Tibial nerve (tissue), 4 donors: ENCODE measurements at regions not wholly inside any gene's neighbourhood (a gene's known extent, or its start where the extent isn't known, plus 50 kb on each side); places are given as distances from the start of the nearest gene placed in this dataset.

Experiments
- DNase-seq, 2 donors: peaks; one replicate each; pipeline ENCODE4 v3.0.0-alpha.2; 2019; ENCODE audit warnings: low spot score in 2 of 2
- H3K27ac ChIP-seq, 4 donors: fragments of 200-600 bp; sonication (generic) in 3 of 4; one replicate each; pipeline ENCODE4 v1.5.1; 2017 to 2019; ENCODE audit warnings: mild to moderate bottlenecking in 1 of 4
- H3K27me3 ChIP-seq, 2 donors: fragments of 200-600 bp; sonication (generic) in 1 of 2; one replicate each; pipeline versions ENCODE4 v1.5.1 to v1.6.0; 2017 to 2019
- H3K36me3 ChIP-seq, 3 donors: fragments of 200-600 bp; sonication (generic); one replicate each; pipeline ENCODE4 v1.5.1; 2018 to 2019
- H3K4me1 ChIP-seq, 4 donors: fragments of 200-600 bp; sonication (generic) in 3 of 4; one replicate each; pipeline ENCODE4 v1.5.1; 2017 to 2019
- H3K4me3 ChIP-seq, 4 donors: fragments of 200-600 bp; sonication (generic) in 3 of 4; one replicate each; pipeline ENCODE4 v1.5.1; 2017 to 2019; ENCODE audit warnings: mild to moderate bottlenecking in 1 of 4, moderate library complexity in 1 of 4
- H3K9me3 ChIP-seq, 4 donors: fragments of 200-600 bp; sonication (generic) in 3 of 4; one replicate each; pipeline ENCODE4 v1.5.1; 2017 to 2019
- CTCF ChIP-seq, 5 experiments: fragments of 200-600 bp in 3 of 5; fragments of 450-650 bp in 2 of 5; sonication (generic) in 3 of 5; IDR thresholded peaks; one replicate each; pipeline ENCODE4 v1.5.1; 2016 to 2019; ENCODE audit warnings: antibody characterized with exemption in 5 of 5, mild to moderate bottlenecking in 3 of 5, moderate library complexity in 2 of 5
- EP300 ChIP-seq, 2 donors: sonication (generic); formaldehyde crosslinking; IDR thresholded peaks; one replicate each; pipeline ENCODE4 v1.6.1; 2017; ENCODE audit warnings: antibody characterized with exemption in 2 of 2, mild to moderate bottlenecking in 1 of 2
- POLR2A ChIP-seq, 2 donors: fragments of 450-650 bp; IDR thresholded peaks; one replicate each; pipeline ENCODE4 v1.6.1; 2017; ENCODE audit warnings: antibody characterized with exemption in 2 of 2, mild to moderate bottlenecking in 2 of 2, moderate library complexity in 2 of 2
- WGBS, 2 donors: methylation state at CpG; one replicate each; pipeline ENCODE4 v1.1.5; 2018; 5-methylcytosine and 5-hydroxymethylcytosine counted together

GRCh38 chr2:181356526-181357130, 100.6 kb upstream of the ITGA4 start:
- no peaks in the 10 kb centered on the region for H3K27me3 ChIP-seq
- no peaks in the 10 kb centered on the region for H3K9me3 ChIP-seq
- DNase-seq = no peak
- TF ChIP-seq EP300 (IDR thresholded peaks at IDR 0.05) (no peak), POLR2A (IDR thresholded peaks at IDR 0.05) (no peak), CTCF (IDR thresholded peaks at IDR 0.05) (no peak)
- no peaks in the 10 kb centered on the region for H3K36me3 ChIP-seq
- H3K4me3 ChIP-seq = no peak overlapping the region
- H3K27ac ChIP-seq = no peak overlapping the region
- no peaks in the 10 kb centered on the region for H3K4me1 ChIP-seq
- 31 to 48% methylated on average over 1 of the region's 1 CpG for WGBS, 2 donors

GRCh38 chr2:181357979-181358378, 99.2 kb upstream of the ITGA4 start:
- DNase-seq = no peak
- Histone ChIP-seq H3K4me3 (no peak overlapping the region), H3K27me3 (no peaks in the 10 kb centered on the region), H3K9me3 (no peaks in the 10 kb centered on the region), H3K27ac (no peak overlapping the region), H3K36me3 (no peaks in the 10 kb centered on the region), H3K4me1 (no peaks in the 10 kb centered on the region)
- TF ChIP-seq POLR2A (IDR thresholded peaks at IDR 0.05) = no peak

- H3K9me3 ChIP-seq = no peaks in the 10 kb centered on the region
- 96 to 97% methylated on average over 3 of the region's 3 CpGs for WGBS, 2 donors
- H3K4me1 ChIP-seq = no peaks in the 10 kb centered on the region
- TF ChIP-seq POLR2A (IDR thresholded peaks at IDR 0.05) = no peak
- no peak for TF ChIP-seq CTCF (IDR thresholded peaks at IDR 0.05)
- no peak for TF ChIP-seq EP300 (IDR thresholded peaks at IDR 0.05)
- H3K27ac ChIP-seq = no peak overlapping the region
- H3K4me3 ChIP-seq = no peak overlapping the region
- no peaks in the 10 kb centered on the region for H3K27me3 ChIP-seq
- H3K36me3 ChIP-seq = no peaks in the 10 kb centered on the region
- DNase-seq = no peak
Observed at GRCh38 chr2:181362561-181362960, 94.6 kb upstream of the ITGA4 start.

GRCh38 chr2:181363164-181363563, 94.0 kb upstream of the ITGA4 start:
- TF ChIP-seq CTCF (IDR thresholded peaks at IDR 0.05) (no peak), POLR2A (IDR thresholded peaks at IDR 0.05) (no peak), EP300 (IDR thresholded peaks at IDR 0.05) (no peak)
- no peaks in the 10 kb centered on the region for H3K36me3 ChIP-seq
- DNase-seq = no peak
- H3K9me3 ChIP-seq = no peaks in the 10 kb centered on the region
- H3K4me1 ChIP-seq = no peaks in the 10 kb centered on the region
- H3K27me3 ChIP-seq = no peaks in the 10 kb centered on the region
- H3K27ac ChIP-seq = no peak overlapping the region
- no peak overlapping the region for H3K4me3 ChIP-seq

- H3K4me3 ChIP-seq = no peak overlapping the region
- no peak for TF ChIP-seq POLR2A (IDR thresholded peaks at IDR 0.05)
- H3K36me3 ChIP-seq = no peaks in the 10 kb centered on the region
- no peaks in the 10 kb centered on the region for H3K9me3 ChIP-seq
- WGBS, 2 donors = 73 to 80% methylated on average over 8 of the region's 8 CpGs
- no peaks in the 10 kb centered on the region for H3K27me3 ChIP-seq
- DNase-seq = no peak
- no peaks in the 10 kb centered on the region for H3K4me1 ChIP-seq
- no peak overlapping the region for H3K27ac ChIP-seq
Observed at GRCh38 chr2:181364492-181365170, 92.6 kb upstream of the ITGA4 start.

GRCh38 chr2:181366675-181367175, 90.5 kb upstream of the ITGA4 start:
- no peak overlapping the region for H3K4me3 ChIP-seq
- no peak for DNase-seq
- no peaks in the 10 kb centered on the region for H3K9me3 ChIP-seq
- 86 to 92% methylated on average over 4 of the region's 4 CpGs for WGBS, 2 donors
- H3K4me1 ChIP-seq = peaks cover 0 to 3% (median 1%) of the 10 kb centered on the region in 4 donors
- no peak overlapping the region for H3K27ac ChIP-seq
- no peak for TF ChIP-seq CTCF (IDR thresholded peaks at IDR 0.05)
- TF ChIP-seq POLR2A (IDR thresholded peaks at IDR 0.05) = no peak
- no peaks in the 10 kb centered on the region for H3K27me3 ChIP-seq
- H3K36me3 ChIP-seq = no peaks in the 10 kb centered on the region
